Transverse colon (tissue), 3 donors: ENCODE measurements at regions not wholly inside any gene's neighbourhood (a gene's known extent, or its start where the extent isn't known, plus 50 kb on each side); places are given as distances from the start of the nearest gene placed in this dataset.

ENCODE experiments used
- CTCF ChIP-seq, 5 experiments: fragments of 200-600 bp in 3 of 5; fragments of 450-650 bp in 2 of 5; sonication (generic) in 3 of 5; IDR thresholded peaks; 1 replicate in 2 of 5; 2 replicates in 3 of 5; pipeline ENCODE4 v1.5.1; 2016 to 2017; ENCODE audit warnings: antibody characterized with exemption in 5 of 5, inconsistent platforms in 3 of 5, mild to moderate bottlenecking in 2 of 5, moderate library complexity in 1 of 5
- EP300 ChIP-seq: sonication (generic); formaldehyde crosslinking; IDR thresholded peaks from one replicate; pipeline ENCODE4 v1.6.1; 2017; ENCODE audit warnings: antibody characterized with exemption, low read depth
- POLR2A ChIP-seq: fragments of 450-650 bp; IDR thresholded peaks from one replicate; pipeline ENCODE4 v1.6.1; 2016; ENCODE audit warnings: antibody characterized with exemption, mild to moderate bottlenecking, moderate library complexity

GRCh38 chr9:129351058-129351641 is 173.1 kb upstream of the IER5L start:
- TF ChIP-seq CTCF (IDR thresholded peaks at IDR 0.05) (no peak), EP300 (no peak), POLR2A (no peak)
